Activated CD4-positive, alpha-beta memory T cell treated with anti-CD3 and anti-CD28 coated beads for 36 hours (primary cell): ENCODE measurements at regions not wholly inside any gene's neighbourhood (a gene's known extent, or its start where the extent isn't known, plus 50 kb on each side); places are given as distances from the start of the nearest gene placed in this dataset.

Source experiments
- CTCF ChIA-PET: fragments of 350-600 bp; sonication (Branson Sonifier 250); formaldehyde crosslinking; loops from one replicate; lab custom pipeline; 2021; ENCODE audit warnings: antibody characterized with exemption, inconsistent platforms; lab: Charles Lee
- POLR2A ChIA-PET: fragments of 350-600 bp; sonication (Branson Sonifier 250); formaldehyde crosslinking; loops from one replicate; lab custom pipeline; 2021; ENCODE audit warnings: antibody characterized with exemption; lab: Charles Lee
- DNase-seq: peaks from one replicate; pipeline ENCODE4 v3.0.0-alpha.2; 2020
- H3K27ac Mint-ChIP-seq: one replicate; pipeline ENCODE4 v1.8.0; 2021; ENCODE audit warnings: mixed read lengths
- H3K27me3 Mint-ChIP-seq: one replicate; pipeline ENCODE4 v1.8.0; 2021; ENCODE audit warnings: mixed read lengths
- H3K36me3 Mint-ChIP-seq: one replicate; pipeline ENCODE4 v1.8.0; 2021; ENCODE audit warnings: mixed read lengths
- H3K4me1 Mint-ChIP-seq: one replicate; pipeline ENCODE4 v1.8.0; 2021; ENCODE audit warnings: low read depth, mixed read lengths
- H3K4me3 Mint-ChIP-seq: one replicate; pipeline ENCODE4 v1.8.0; 2021; ENCODE audit warnings: mild to moderate bottlenecking, mixed read lengths
- H3K9me3 Mint-ChIP-seq: one replicate; pipeline ENCODE4 v1.8.0; 2021; ENCODE audit warnings: mixed read lengths
- intact Hi-C: fragments of 100-400 bp; cut with micrococcal nuclease; formaldehyde crosslinking; loops from one replicate; pipeline ENCODE4 v1.15.1; 2023

GRCh38 chr7:12518920-12519681 is 51.4 kb upstream of the SCIN start:
- peaks cover 10% of the 10 kb centered on the region for H3K27me3 Mint-ChIP-seq
- ChIA-PET CTCF (interaction anchor here (0.5 to 1.2 kb wide), 3 partner anchors 29 to 720 kb away, joined by 3 to 4 read pairs (median 3); no protein-coding TSS in a partner anchor), POLR2A (no interaction called here)
- H3K4me1 Mint-ChIP-seq, result no peaks in the 10 kb centered on the region
- no peak for DNase-seq
- H3K4me3 Mint-ChIP-seq, result no peak overlapping the region
- H3K36me3 Mint-ChIP-seq, result peaks cover 3% of the 10 kb centered on the region
- H3K27ac Mint-ChIP-seq, result no peak overlapping the region
- peaks cover 13% of the 10 kb centered on the region for H3K9me3 Mint-ChIP-seq
- intact Hi-C loops, result no loop called here

- intact Hi-C loops, result loop anchor here (5.0 kb wide), 1 partner anchor 1938 kb away; no protein-coding TSS in a partner anchor
- DNase-seq, result no peak
- Mint-ChIP-seq H3K4me3 (no peak overlapping the region), H3K9me3 (peaks cover 13% of the 10 kb centered on the region), H3K27ac (no peak overlapping the region), H3K4me1 (no peaks in the 10 kb centered on the region), H3K27me3 (peaks cover 10% of the 10 kb centered on the region), H3K36me3 (peaks cover 3% of the 10 kb centered on the region)
- POLR2A ChIA-PET, result no interaction called here
- CTCF ChIA-PET, result interaction anchor here (0.7 to 1.2 kb wide), 2 partner anchors 30 to 155 kb away, joined by 3 to 4 read pairs; no protein-coding TSS in a partner anchor
Measured at GRCh38 chr7:12519682-12520009, 50.9 kb upstream of the SCIN start.
